Natural killer cell treated with Interleukin-12 subunit alpha and Interleukin-12 subunit beta and Interleukin-15 and Interleukin-18, amount 100 ng/mL, for 72 hours (primary cell): ENCODE measurements at regions not wholly inside any gene's neighbourhood (a gene's known extent, or its start where the extent isn't known, plus 50 kb on each side); places are given as distances from the start of the nearest gene placed in this dataset.
"Not testable (repeated sequence)": the region's sequence is repeated elsewhere in the genome, so short reads cannot be mapped to it uniquely, and the experiment has no call there.

Experiments
- ATAC-seq, 2 donors: fragments of 150-1000 bp; cut with Tn5 transposase in 1 of 2; sonication (Bioruptor Pico), chemical (Tn5 transposase) in 1 of 2; 2 replicates each; pipeline ENCODE4 v1.10.0; 2021
- DNase-seq: peaks from one replicate; pipeline ENCODE4 v3.0.0; 2022; ENCODE audit warnings: low spot score
- H3K27ac Mint-ChIP-seq, 2 donors: 1 replicate in 1 of 2; 2 replicates in 1 of 2; pipeline ENCODE4 v1.8.0; 2022; ENCODE audit warnings: mixed read lengths in 2 of 2, mild to moderate bottlenecking in 1 of 2, moderate library complexity in 1 of 2
- H3K27me3 Mint-ChIP-seq, 2 donors: 1 replicate in 1 of 2; 2 replicates in 1 of 2; pipeline ENCODE4 v1.8.0; 2022; ENCODE audit warnings: mixed read lengths in 2 of 2
- H3K36me3 Mint-ChIP-seq: one replicate; pipeline ENCODE4 v1.8.0; 2022; ENCODE audit warnings: mixed read lengths
- H3K4me1 Mint-ChIP-seq, 2 donors: 1 replicate in 1 of 2; 2 replicates in 1 of 2; pipeline ENCODE4 v1.8.0; 2022; ENCODE audit warnings: low read depth in 2 of 2, mixed read lengths in 2 of 2, mild to moderate bottlenecking in 1 of 2
- H3K4me3 Mint-ChIP-seq: one replicate; pipeline ENCODE4 v1.8.0; 2022; ENCODE audit warnings: mixed read lengths
- H3K9me3 Mint-ChIP-seq: 2 replicates; pipeline ENCODE4 v1.8.0; 2022; ENCODE audit warnings: mixed read lengths

- Mint-ChIP-seq H3K27me3 (peaks cover 4 to 35% of the 10 kb centered on the region in 2 donors), H3K27ac (no peak overlapping the region), H3K4me1 (no peaks in the 10 kb centered on the region), H3K36me3 (no peaks in the 10 kb centered on the region), H3K4me3 (no peak overlapping the region), H3K9me3 (no peaks in the 10 kb centered on the region)
- ATAC-seq (no peak), DNase-seq (no peak)
Measured at GRCh38 chr13:74731731-74732130, 597.5 kb upstream of the KLF12 start.

- DNase-seq (no peak), ATAC-seq (no peak)
- Mint-ChIP-seq H3K36me3 (no peaks in the 10 kb centered on the region), H3K4me3 (no peak overlapping the region), H3K27ac (no peak overlapping the region), H3K9me3 (no peaks in the 10 kb centered on the region), H3K27me3 (peaks cover 4 to 29% of the 10 kb centered on the region in 2 donors), H3K4me1 (no peaks in the 10 kb centered on the region)
Measured at GRCh38 chr13:74730556-74731331, 596.5 kb upstream of the KLF12 start.

- ATAC-seq, result no peak
- Mint-ChIP-seq H3K4me1 (no peaks in the 10 kb centered on the region), H3K36me3 (no peaks in the 10 kb centered on the region)
Measured at GRCh38 chr13:74726206-74726605, 592.0 kb upstream of the KLF12 start.

GRCh38 chr13:74718232-74718842 is 584.1 kb upstream of the KLF12 start:
- H3K4me3 Mint-ChIP-seq, H3K4me1 Mint-ChIP-seq, DNase-seq, ATAC-seq, H3K9me3 Mint-ChIP-seq, H3K36me3 Mint-ChIP-seq, H3K27ac Mint-ChIP-seq: not testable (repeated sequence)
- peaks cover 2 to 13% of the 10 kb centered on the region in 2 donors for H3K27me3 Mint-ChIP-seq

More at GRCh38 chr13:74726206-74726605, 592.0 kb upstream of the KLF12 start:
- DNase-seq, result no peak
- Mint-ChIP-seq H3K27me3 (peaks cover 6 to 34% of the 10 kb centered on the region in 2 donors), H3K27ac (no peak overlapping the region), H3K4me3 (no peak overlapping the region), H3K9me3 (no peaks in the 10 kb centered on the region)

GRCh38 chr13:74715718-74716117 is 581.5 kb upstream of the KLF12 start:
- Mint-ChIP-seq H3K4me3 (no peak overlapping the region), H3K4me1 (no peaks in the 10 kb centered on the region), H3K36me3 (no peaks in the 10 kb centered on the region), H3K27ac (no peak overlapping the region), H3K27me3 (peaks cover 0 to 6% of the 10 kb centered on the region in 2 donors), H3K9me3 (no peaks in the 10 kb centered on the region)
- DNase-seq (no peak), ATAC-seq (no peak)

GRCh38 chr13:74710006-74710405 is 575.8 kb upstream of the KLF12 start:
- H3K27ac Mint-ChIP-seq, result no peak overlapping the region
- peaks cover 3% of the 10 kb centered on the region for H3K9me3 Mint-ChIP-seq
- H3K36me3 Mint-ChIP-seq, result no peaks in the 10 kb centered on the region
- peaks cover 0 to 2% of the 10 kb centered on the region in 2 donors for H3K27me3 Mint-ChIP-seq
- no peak overlapping the region for H3K4me3 Mint-ChIP-seq
- no peaks in the 10 kb centered on the region for H3K4me1 Mint-ChIP-seq
- DNase-seq (no peak), ATAC-seq (no peak)

- H3K9me3 Mint-ChIP-seq, result peaks cover 3% of the 10 kb centered on the region
- H3K27me3 Mint-ChIP-seq, result peaks cover 0 to 2% of the 10 kb centered on the region in 2 donors
- no peak for ATAC-seq
- no peaks in the 10 kb centered on the region for H3K36me3 Mint-ChIP-seq
- H3K4me1 Mint-ChIP-seq, result no peaks in the 10 kb centered on the region
- DNase-seq, result no peak
- no peak overlapping the region for H3K27ac Mint-ChIP-seq
- H3K4me3 Mint-ChIP-seq, result no peak overlapping the region
Measured at GRCh38 chr13:74709226-74709625, 575.0 kb upstream of the KLF12 start.

- no peak for ATAC-seq
- no peaks in the 10 kb centered on the region for H3K36me3 Mint-ChIP-seq
- no peaks in the 10 kb centered on the region for H3K4me1 Mint-ChIP-seq
- no peak overlapping the region for H3K4me3 Mint-ChIP-seq
- H3K27ac Mint-ChIP-seq, result no peak overlapping the region
- no peak for DNase-seq
- peaks cover 3% of the 10 kb centered on the region for H3K9me3 Mint-ChIP-seq
- H3K27me3 Mint-ChIP-seq, result peaks cover 0 to 2% of the 10 kb centered on the region in 2 donors
Measured at GRCh38 chr13:74708629-74709028, 574.4 kb upstream of the KLF12 start.

- Mint-ChIP-seq H3K9me3 (peaks cover 7% of the 10 kb centered on the region), H3K36me3 (no peaks in the 10 kb centered on the region), H3K4me3 (no peak overlapping the region), H3K27me3 (peaks cover 0 to 2% of the 10 kb centered on the region in 2 donors), H3K4me1 (no peaks in the 10 kb centered on the region), H3K27ac (no peak overlapping the region)
- DNase-seq, result no peak
- ATAC-seq, result no peak
Measured at GRCh38 chr13:74707291-74707690, 573.1 kb upstream of the KLF12 start.

- Mint-ChIP-seq H3K27me3 (peaks cover 0 to 2% of the 10 kb centered on the region in 2 donors), H3K27ac (no peak overlapping the region), H3K4me3 (no peak overlapping the region), H3K4me1 (no peaks in the 10 kb centered on the region), H3K36me3 (no peaks in the 10 kb centered on the region), H3K9me3 (peaks cover 7% of the 10 kb centered on the region)
- no peak for DNase-seq
- no peak for ATAC-seq
Measured at GRCh38 chr13:74706801-74707200, 572.6 kb upstream of the KLF12 start.

- ATAC-seq (no peak), DNase-seq (no peak)
- Mint-ChIP-seq H3K27me3 (peaks cover 0 to 2% of the 10 kb centered on the region in 2 donors), H3K36me3 (no peaks in the 10 kb centered on the region), H3K9me3 (peaks cover 7% of the 10 kb centered on the region), H3K4me3 (no peak overlapping the region), H3K27ac (no peak overlapping the region), H3K4me1 (no peaks in the 10 kb centered on the region)
Measured at GRCh38 chr13:74705438-74705837, 571.2 kb upstream of the KLF12 start.

GRCh38 chr13:74703855-74704387 is 569.7 kb upstream of the KLF12 start:
- Mint-ChIP-seq H3K4me3 (no peak overlapping the region), H3K4me1 (no peaks in the 10 kb centered on the region), H3K27ac (no peak overlapping the region), H3K27me3 (peaks cover 0 to 2% of the 10 kb centered on the region in 2 donors), H3K9me3 (peaks cover 7% of the 10 kb centered on the region), H3K36me3 (no peaks in the 10 kb centered on the region)
- ATAC-seq (no peak), DNase-seq (no peak)

- ATAC-seq (no peak), DNase-seq (no peak)
- Mint-ChIP-seq H3K27me3 (peaks cover 0 to 2% of the 10 kb centered on the region in 2 donors), H3K4me1 (no peaks in the 10 kb centered on the region), H3K27ac (no peak overlapping the region), H3K36me3 (no peaks in the 10 kb centered on the region), H3K4me3 (no peak overlapping the region), H3K9me3 (no peaks in the 10 kb centered on the region)
Measured at GRCh38 chr13:74696148-74696922, 562.1 kb upstream of the KLF12 start.
